GM19372 (cell line): ENCODE measurements at regions not wholly inside any gene's neighbourhood (a gene's known extent, or its start where the extent isn't known, plus 50 kb on each side); places are given as distances from the start of the nearest gene placed in this dataset.
"Not testable (repeated sequence)": the region's sequence is repeated elsewhere in the genome, so short reads cannot be mapped to it uniquely, and the experiment has no call there.

Source experiments
- ATAC-seq: cut with Tn5 transposase; IDR thresholded peaks from one replicate; pipeline ENCODE4 v1.9.1; 2021; ENCODE audit warnings: mild to moderate bottlenecking, low read depth, moderate library complexity; ENCODE audit not compliant: unreplicated experiment

- no peak for ATAC-seq
Observed at GRCh38 chr6:166809721-166810120, 146.6 kb downstream of the RNASET2 start.

GRCh38 chr6:166806962-166807757 is 149.2 kb downstream of the RNASET2 start:
- no peak for ATAC-seq

- no peak for ATAC-seq
Observed at GRCh38 chr6:166806217-166806838, 150.0 kb downstream of the RNASET2 start.

GRCh38 chr6:166803471-166803870 is 152.9 kb downstream of the RNASET2 start:
- no peak for ATAC-seq

- no peak for ATAC-seq
Observed at GRCh38 chr6:166802401-166802800, 153.9 kb downstream of the RNASET2 start.

- no peak for ATAC-seq
Observed at GRCh38 chr6:166800137-166800536, 156.2 kb downstream of the RNASET2 start.

- no peak for ATAC-seq
Observed at GRCh38 chr6:166798652-166799051, 157.7 kb downstream of the RNASET2 start.

GRCh38 chr6:166796610-166797009 is 159.7 kb downstream of the RNASET2 start:
- ATAC-seq = no peak

GRCh38 chr6:166795879-166796278 is 160.5 kb downstream of the RNASET2 start:
- ATAC-seq = no peak

GRCh38 chr6:166790808-166791207 is 163.8 kb upstream of the RPS6KA2 start:
- ATAC-seq = not testable (repeated sequence)

- ATAC-seq = not testable (repeated sequence)
Observed at GRCh38 chr6:166788846-166789529, 161.9 kb upstream of the RPS6KA2 start.

GRCh38 chr6:166786704-166787293 is 159.7 kb upstream of the RPS6KA2 start:
- ATAC-seq = no peak

- ATAC-seq = no peak
Observed at GRCh38 chr6:166785131-166785530, 158.1 kb upstream of the RPS6KA2 start.

GRCh38 chr6:166784691-166785090 is 157.6 kb upstream of the RPS6KA2 start:
- ATAC-seq = no peak

GRCh38 chr6:166782520-166782919 is 155.5 kb upstream of the RPS6KA2 start:
- ATAC-seq = no peak

GRCh38 chr6:166781331-166781730 is 154.3 kb upstream of the RPS6KA2 start:
- ATAC-seq = no peak

- no peak for ATAC-seq
Observed at GRCh38 chr6:166779963-166780683, 153.1 kb upstream of the RPS6KA2 start.

- no peak for ATAC-seq
Observed at GRCh38 chr6:166779381-166779780, 152.3 kb upstream of the RPS6KA2 start.

GRCh38 chr6:166778776-166779175 is 151.7 kb upstream of the RPS6KA2 start:
- ATAC-seq = no peak

GRCh38 chr6:166778046-166778445 is 151.0 kb upstream of the RPS6KA2 start:
- no peak for ATAC-seq
